Tibial nerve (tissue), 4 donors: ENCODE measurements at regions not wholly inside any gene's neighbourhood (a gene's known extent, or its start where the extent isn't known, plus 50 kb on each side); places are given as distances from the start of the nearest gene placed in this dataset.

Source experiments
- EP300 ChIP-seq, 2 donors: sonication (generic); formaldehyde crosslinking; IDR thresholded peaks; one replicate each; pipeline ENCODE4 v1.6.1; 2017; ENCODE audit warnings: antibody characterized with exemption in 2 of 2, mild to moderate bottlenecking in 1 of 2
- POLR2A ChIP-seq, 2 donors: fragments of 450-650 bp; IDR thresholded peaks; one replicate each; pipeline ENCODE4 v1.6.1; 2017; ENCODE audit warnings: antibody characterized with exemption in 2 of 2, mild to moderate bottlenecking in 2 of 2, moderate library complexity in 2 of 2
- TF ChIP-seq, protein P1 (sequence below), 5 experiments: fragments of 200-600 bp in 3 of 5; fragments of 450-650 bp in 2 of 5; sonication (generic) in 3 of 5; IDR thresholded peaks; one replicate each; pipeline ENCODE4 v1.5.1; 2016 to 2019; ENCODE audit warnings: antibody characterized with exemption in 5 of 5, mild to moderate bottlenecking in 3 of 5, moderate library complexity in 2 of 5

DNA sequence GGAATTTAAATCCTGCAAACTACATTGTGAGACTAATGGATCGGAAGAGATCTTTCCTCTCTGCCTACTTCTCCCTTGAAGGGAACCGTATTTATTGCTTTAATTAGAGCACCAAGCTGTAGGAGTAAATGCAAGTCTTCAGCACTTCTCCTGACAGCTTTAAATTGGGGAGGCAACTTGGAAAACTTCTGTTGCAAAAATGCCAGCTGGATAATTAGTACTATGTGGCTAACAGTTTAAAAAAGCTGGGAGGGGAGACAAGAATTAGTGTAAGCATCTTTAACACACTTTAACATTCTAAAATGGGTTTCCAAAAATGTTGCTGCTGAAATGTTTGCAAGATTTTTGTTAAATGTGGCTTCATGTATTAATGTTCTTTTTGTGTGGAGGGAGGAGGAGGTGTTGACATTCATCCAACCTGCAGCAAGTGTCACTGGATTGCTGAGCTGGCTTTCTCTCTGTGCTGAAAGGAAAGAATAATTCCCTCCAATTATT lies 108.5 kb downstream of the PCTP start:
- TF ChIP-seq, protein P1, sequence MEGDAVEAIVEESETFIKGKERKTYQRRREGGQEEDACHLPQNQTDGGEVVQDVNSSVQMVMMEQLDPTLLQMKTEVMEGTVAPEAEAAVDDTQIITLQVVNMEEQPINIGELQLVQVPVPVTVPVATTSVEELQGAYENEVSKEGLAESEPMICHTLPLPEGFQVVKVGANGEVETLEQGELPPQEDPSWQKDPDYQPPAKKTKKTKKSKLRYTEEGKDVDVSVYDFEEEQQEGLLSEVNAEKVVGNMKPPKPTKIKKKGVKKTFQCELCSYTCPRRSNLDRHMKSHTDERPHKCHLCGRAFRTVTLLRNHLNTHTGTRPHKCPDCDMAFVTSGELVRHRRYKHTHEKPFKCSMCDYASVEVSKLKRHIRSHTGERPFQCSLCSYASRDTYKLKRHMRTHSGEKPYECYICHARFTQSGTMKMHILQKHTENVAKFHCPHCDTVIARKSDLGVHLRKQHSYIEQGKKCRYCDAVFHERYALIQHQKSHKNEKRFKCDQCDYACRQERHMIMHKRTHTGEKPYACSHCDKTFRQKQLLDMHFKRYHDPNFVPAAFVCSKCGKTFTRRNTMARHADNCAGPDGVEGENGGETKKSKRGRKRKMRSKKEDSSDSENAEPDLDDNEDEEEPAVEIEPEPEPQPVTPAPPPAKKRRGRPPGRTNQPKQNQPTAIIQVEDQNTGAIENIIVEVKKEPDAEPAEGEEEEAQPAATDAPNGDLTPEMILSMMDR (IDR thresholded peaks at IDR 0.05), result no peak
- TF ChIP-seq POLR2A (IDR thresholded peaks at IDR 0.05) (no peak), EP300 (IDR thresholded peaks at IDR 0.05) (no peak)
